OCI-LY1 (cell line): ENCODE measurements at regions not wholly inside any gene's neighbourhood (a gene's known extent, or its start where the extent isn't known, plus 50 kb on each side); places are given as distances from the start of the nearest gene placed in this dataset.

Source experiments
- H2AFZ ChIP-seq: fragments of 200-600 bp; sonication (generic), shearing (Covaris generic); 2 replicates; pipeline ENCODE4 v1.6.0; 2014; ENCODE audit warnings: antibody characterized with exemption, mild to moderate bottlenecking, low read length
- H3F3A ChIP-seq: fragments of 200-600 bp; sonication (generic), shearing (Covaris generic); 2 replicates; pipeline ENCODE4 v1.6.0; 2014; ENCODE audit warnings: mild to moderate bottlenecking, antibody characterized with exemption, low read length, moderate library complexity; ENCODE audit not compliant: insufficient read depth
- H3K27ac ChIP-seq: fragments of 200-600 bp; sonication (generic); 2 replicates; pipeline ENCODE4 v1.5.1; 2014; ENCODE audit warnings: low read length, mixed run types, mild to moderate bottlenecking, low read depth; ENCODE audit not compliant: poor library complexity, severe bottlenecking
- H3K27me3 ChIP-seq: fragments of 200-600 bp; sonication (generic); 2 replicates; pipeline ENCODE4 v1.6.0; 2014; ENCODE audit warnings: antibody characterized with exemption, mild to moderate bottlenecking, low read length, moderate library complexity; ENCODE audit not compliant: insufficient read depth
- H3K36me3 ChIP-seq: fragments of 200-600 bp; sonication (generic); 2 replicates; pipeline ENCODE4 v1.6.1; 2014; ENCODE audit warnings: mild to moderate bottlenecking, antibody characterized with exemption, low read length, moderate library complexity, mixed read lengths; ENCODE audit not compliant: insufficient read depth
- H3K4me1 ChIP-seq: fragments of 200-600 bp; sonication (generic); 2 replicates; pipeline ENCODE4 v1.5.1; 2014; ENCODE audit warnings: mild to moderate bottlenecking, low read length, moderate library complexity; ENCODE audit not compliant: insufficient read depth, severe bottlenecking
- H3K4me2 ChIP-seq: fragments of 200-600 bp; sonication (generic), shearing (Covaris generic); 2 replicates; pipeline ENCODE4 v1.6.1; 2014; ENCODE audit warnings: low read length
- H3K4me3 ChIP-seq: fragments of 200-600 bp; sonication (generic); 2 replicates; pipeline ENCODE4 v1.5.1; 2014; ENCODE audit warnings: low read length, low read depth, mild to moderate bottlenecking, mixed read lengths; ENCODE audit not compliant: poor library complexity, severe bottlenecking
- H3K79me2 ChIP-seq: fragments of 200-600 bp; shearing (Covaris generic); 2 replicates; pipeline ENCODE4 v1.6.1; 2016; ENCODE audit warnings: mixed run types, low read length, mixed read lengths; ENCODE audit not compliant: insufficient read depth
- H3K9ac ChIP-seq: fragments of 200-600 bp; sonication (generic), shearing (Covaris generic); 2 replicates; pipeline ENCODE4 v1.6.1; 2014; ENCODE audit warnings: mild to moderate bottlenecking, low read length, mixed read lengths
- H3K9me2 ChIP-seq: fragments of 200-600 bp; sonication (generic), shearing (Covaris generic); 2 replicates; pipeline ENCODE4 v1.6.1; 2014; ENCODE audit warnings: low read depth, mild to moderate bottlenecking, low read length, mixed read lengths
- H3K9me3 ChIP-seq: fragments of 200-600 bp; shearing (Covaris generic); 2 replicates; pipeline ENCODE4 v1.6.1; 2014; ENCODE audit warnings: low read length, mixed read lengths
- H4K20me1 ChIP-seq: fragments of 200-600 bp; sonication (generic), shearing (Covaris generic); 2 replicates; pipeline ENCODE4 v1.6.0; 2016; ENCODE audit warnings: mild to moderate bottlenecking, low read length; ENCODE audit not compliant: insufficient read depth
- CTCF ChIP-seq: fragments of 200-600 bp; sonication (generic), shearing (Covaris generic); IDR thresholded peaks from 2 replicates; pipeline ENCODE4 v1.5.1; 2017; ENCODE audit warnings: mild to moderate bottlenecking, antibody characterized with exemption, low read length, moderate library complexity, mixed read lengths
- EZH2 ChIP-seq: fragments of 200-600 bp; sonication (generic), shearing (Covaris generic); IDR thresholded peaks from 2 replicates; pipeline ENCODE4 v1.8.0; 2017; ENCODE audit warnings: borderline replicate concordance, mixed run types, mild to moderate bottlenecking, antibody characterized with exemption, low read length, moderate library complexity, mixed read lengths

- H3K9me3 ChIP-seq, result no peaks in the 10 kb centered on the region
- no peak overlapping the region for H3K27ac ChIP-seq
- H4K20me1 ChIP-seq, result no peaks in the 10 kb centered on the region
- H3K4me1 ChIP-seq, result no peaks in the 10 kb centered on the region
- H3K36me3 ChIP-seq, result no peaks in the 10 kb centered on the region
- no peak overlapping the region for H3K4me3 ChIP-seq
- H2AFZ ChIP-seq, result no peak overlapping the region
- no peaks in the 10 kb centered on the region for H3K27me3 ChIP-seq
- TF ChIP-seq CTCF (no peak), EZH2 (no peak)
- H3K9me2 ChIP-seq, result no peaks in the 10 kb centered on the region
- H3K79me2 ChIP-seq, result no peaks in the 10 kb centered on the region
- H3F3A ChIP-seq, result no peaks in the 10 kb centered on the region
- H3K9ac ChIP-seq, result no peak overlapping the region
- H3K4me2 ChIP-seq, result no peak overlapping the region
Observed at GRCh38 chr14:22098435-22098834, 424.8 kb upstream of the OR4E1 start.

- H3K36me3 ChIP-seq, result no peaks in the 10 kb centered on the region
- no peaks in the 10 kb centered on the region for H3K27me3 ChIP-seq
- H3K4me2 ChIP-seq, result no peak overlapping the region
- no peak overlapping the region for H3K27ac ChIP-seq
- no peak overlapping the region for H3K4me3 ChIP-seq
- H3K9ac ChIP-seq, result no peak overlapping the region
- H3K9me3 ChIP-seq, result no peaks in the 10 kb centered on the region
- no peaks in the 10 kb centered on the region for H3K9me2 ChIP-seq
- no peaks in the 10 kb centered on the region for H3K4me1 ChIP-seq
- no peaks in the 10 kb centered on the region for H3F3A ChIP-seq
- H3K79me2 ChIP-seq, result no peaks in the 10 kb centered on the region
- no peaks in the 10 kb centered on the region for H4K20me1 ChIP-seq
- H2AFZ ChIP-seq, result no peak overlapping the region
- TF ChIP-seq EZH2 (no peak), CTCF (no peak)
Observed at GRCh38 chr14:22097586-22098292, 424.1 kb upstream of the OR4E1 start.

- no peaks in the 10 kb centered on the region for H3K79me2 ChIP-seq
- no peaks in the 10 kb centered on the region for H3K4me1 ChIP-seq
- no peaks in the 10 kb centered on the region for H3F3A ChIP-seq
- H2AFZ ChIP-seq, result no peak overlapping the region
- no peak overlapping the region for H3K4me2 ChIP-seq
- TF ChIP-seq EZH2, result no peak
- no peak overlapping the region for H3K9ac ChIP-seq
- no peaks in the 10 kb centered on the region for H4K20me1 ChIP-seq
- H3K4me3 ChIP-seq, result no peak overlapping the region
- H3K27me3 ChIP-seq, result no peaks in the 10 kb centered on the region
- no peak overlapping the region for H3K27ac ChIP-seq
- H3K9me2 ChIP-seq, result no peaks in the 10 kb centered on the region
- H3K36me3 ChIP-seq, result no peaks in the 10 kb centered on the region
- H3K9me3 ChIP-seq, result no peaks in the 10 kb centered on the region
Observed at GRCh38 chr14:22097072-22097471, 423.5 kb upstream of the OR4E1 start.

GRCh38 chr14:22096514-22096895, 422.9 kb upstream of the OR4E1 start:
- Histone ChIP-seq H3K27me3 (no peaks in the 10 kb centered on the region), H3K9me2 (no peaks in the 10 kb centered on the region), H3K9me3 (no peaks in the 10 kb centered on the region), H3K9ac (no peak overlapping the region), H3K27ac (no peak overlapping the region), H3K36me3 (no peaks in the 10 kb centered on the region), H2AFZ (no peak overlapping the region), H3K79me2 (no peaks in the 10 kb centered on the region), H3F3A (no peaks in the 10 kb centered on the region), H4K20me1 (no peaks in the 10 kb centered on the region), H3K4me1 (no peaks in the 10 kb centered on the region), H3K4me2 (no peak overlapping the region), H3K4me3 (no peak overlapping the region)
- TF ChIP-seq CTCF, result no peak
- no peak for TF ChIP-seq EZH2
